LNCAP (cell line): ENCODE measurements at regions not wholly inside any gene's neighbourhood (a gene's known extent, or its start where the extent isn't known, plus 50 kb on each side); places are given as distances from the start of the nearest gene placed in this dataset.

Experiments
- TF ChIP-seq, protein P1 (sequence below): fragments of 450-650 bp; IDR thresholded peaks from 2 replicates; pipeline ENCODE4 v1.5.1; 2017; ENCODE audit warnings: mild to moderate bottlenecking

DNA sequence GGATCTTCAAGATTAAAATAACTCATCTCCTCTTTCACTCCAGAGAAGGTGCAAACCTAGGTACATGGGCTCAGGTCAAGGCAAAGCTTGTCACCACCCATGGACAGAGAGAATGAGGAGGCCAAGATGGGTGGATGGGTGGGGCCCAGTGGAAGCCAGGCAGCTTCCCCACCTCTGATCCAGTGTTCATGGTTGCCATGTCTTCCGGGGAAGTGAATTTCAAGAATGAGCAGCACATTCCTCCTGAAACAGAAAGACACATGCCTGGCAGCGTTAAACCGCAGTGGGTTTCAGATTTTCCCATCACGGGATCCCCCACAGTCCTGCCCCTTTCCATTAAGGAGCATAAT is 301.7 kb downstream of the EIPR1 start:
- TF ChIP-seq, protein P1, sequence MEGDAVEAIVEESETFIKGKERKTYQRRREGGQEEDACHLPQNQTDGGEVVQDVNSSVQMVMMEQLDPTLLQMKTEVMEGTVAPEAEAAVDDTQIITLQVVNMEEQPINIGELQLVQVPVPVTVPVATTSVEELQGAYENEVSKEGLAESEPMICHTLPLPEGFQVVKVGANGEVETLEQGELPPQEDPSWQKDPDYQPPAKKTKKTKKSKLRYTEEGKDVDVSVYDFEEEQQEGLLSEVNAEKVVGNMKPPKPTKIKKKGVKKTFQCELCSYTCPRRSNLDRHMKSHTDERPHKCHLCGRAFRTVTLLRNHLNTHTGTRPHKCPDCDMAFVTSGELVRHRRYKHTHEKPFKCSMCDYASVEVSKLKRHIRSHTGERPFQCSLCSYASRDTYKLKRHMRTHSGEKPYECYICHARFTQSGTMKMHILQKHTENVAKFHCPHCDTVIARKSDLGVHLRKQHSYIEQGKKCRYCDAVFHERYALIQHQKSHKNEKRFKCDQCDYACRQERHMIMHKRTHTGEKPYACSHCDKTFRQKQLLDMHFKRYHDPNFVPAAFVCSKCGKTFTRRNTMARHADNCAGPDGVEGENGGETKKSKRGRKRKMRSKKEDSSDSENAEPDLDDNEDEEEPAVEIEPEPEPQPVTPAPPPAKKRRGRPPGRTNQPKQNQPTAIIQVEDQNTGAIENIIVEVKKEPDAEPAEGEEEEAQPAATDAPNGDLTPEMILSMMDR, result no peak

DNA sequence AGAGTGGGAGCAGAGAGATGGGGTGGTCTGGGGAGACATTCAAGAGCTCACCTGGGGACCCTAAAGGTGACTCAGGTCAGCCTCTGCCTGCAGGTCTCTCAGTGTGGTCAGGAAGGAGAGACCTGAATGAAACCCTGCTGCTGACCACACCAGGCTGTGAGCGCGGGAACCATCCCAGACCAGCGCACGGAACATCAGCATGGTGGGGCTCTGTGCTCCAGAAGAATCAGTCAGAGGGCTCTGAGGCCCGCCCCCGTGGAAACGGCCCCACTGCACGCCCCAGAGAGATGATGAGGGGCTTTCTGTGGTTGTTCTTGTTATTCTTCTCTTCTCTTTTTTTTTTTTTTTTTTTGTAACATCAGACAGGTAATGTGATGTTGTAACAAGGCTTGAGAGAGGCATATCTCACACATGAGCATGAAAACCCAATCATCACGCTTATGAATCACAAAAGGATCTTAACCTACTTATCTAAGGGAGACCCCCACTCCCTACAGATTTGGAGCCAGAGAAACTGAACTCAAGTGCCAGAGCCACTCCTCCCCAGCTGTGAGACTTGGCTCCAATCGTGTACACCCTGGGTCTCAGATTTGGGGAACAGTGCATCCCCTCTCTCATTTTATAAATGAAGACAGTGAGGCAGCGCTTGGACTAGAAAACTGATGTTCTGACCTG is 302.2 kb downstream of the EIPR1 start:
- TF ChIP-seq, protein P1, result no peak

DNA sequence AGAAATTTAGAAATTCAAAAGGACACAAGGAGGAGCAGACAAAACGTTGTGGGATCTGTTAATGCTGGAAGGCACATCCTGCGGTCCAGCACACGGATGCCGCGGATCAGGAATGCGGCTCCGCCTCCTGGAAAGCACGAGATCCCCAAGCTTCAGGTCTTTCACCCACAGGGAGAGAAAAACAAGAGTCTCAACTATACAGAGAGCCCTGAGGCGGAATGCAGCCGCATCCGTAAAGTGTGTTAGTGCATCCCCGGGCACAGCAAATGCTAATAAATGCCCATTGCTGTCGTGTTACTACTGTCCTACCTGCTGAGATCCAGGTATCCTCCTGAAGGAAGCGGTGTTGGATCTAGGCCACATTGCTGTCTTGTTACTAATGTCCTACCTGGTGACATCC is 303.9 kb downstream of the EIPR1 start:
- TF ChIP-seq, protein P1, result no peak

DNA sequence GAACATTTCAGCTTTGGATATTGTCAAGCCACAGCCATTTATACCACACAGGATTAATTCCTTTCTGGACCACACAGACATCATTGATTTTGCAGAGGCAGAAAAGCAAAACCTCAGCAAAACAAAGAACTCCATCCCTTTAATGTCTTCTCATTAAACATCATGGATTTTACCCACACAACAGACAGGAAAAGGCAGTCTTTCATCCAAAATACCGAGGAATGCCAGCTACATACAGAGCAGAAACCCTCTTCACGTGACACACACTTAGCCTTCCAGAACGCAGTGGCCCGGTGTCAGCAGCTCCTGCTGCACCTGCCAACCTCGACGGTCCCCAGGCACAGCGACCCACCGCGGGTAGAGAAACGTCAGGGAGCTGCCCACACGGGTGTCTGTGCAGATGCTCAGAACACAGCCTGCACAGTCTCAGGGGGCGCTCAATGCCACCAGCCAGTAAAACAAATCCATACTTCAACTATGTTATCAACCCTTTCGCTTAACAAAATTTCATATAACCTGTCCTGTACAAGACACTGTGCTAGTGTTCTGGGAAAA is 304.5 kb downstream of the EIPR1 start:
- TF ChIP-seq, protein P1, result no peak

DNA sequence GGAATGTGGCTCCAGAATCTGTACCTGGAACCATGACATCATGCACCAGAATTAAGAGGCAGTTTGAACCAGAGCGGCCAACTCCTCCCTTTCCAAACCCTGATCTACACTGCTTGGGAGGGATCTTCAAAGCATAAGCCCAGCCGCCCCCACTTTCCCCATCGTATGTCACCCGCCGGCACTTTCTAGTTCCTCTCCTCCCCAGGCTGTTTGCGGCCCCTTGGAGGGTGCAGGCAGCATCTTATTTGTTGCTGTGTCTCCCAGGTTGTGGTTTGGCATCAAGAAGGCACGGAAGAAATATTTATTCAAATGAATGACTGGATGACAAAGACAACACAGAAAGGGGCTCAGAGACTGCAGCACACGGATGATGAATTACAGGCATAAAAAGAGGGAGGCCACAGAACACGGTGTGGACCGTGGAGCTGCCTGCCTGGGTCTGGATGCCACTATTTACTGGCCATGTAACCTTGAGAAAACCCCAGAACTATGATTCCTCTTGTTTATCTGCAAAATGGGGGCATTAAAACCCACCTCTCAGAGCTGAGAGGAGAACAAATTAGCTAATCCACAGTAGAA is 305.8 kb downstream of the EIPR1 start:
- TF ChIP-seq, protein P1, result no peak

DNA sequence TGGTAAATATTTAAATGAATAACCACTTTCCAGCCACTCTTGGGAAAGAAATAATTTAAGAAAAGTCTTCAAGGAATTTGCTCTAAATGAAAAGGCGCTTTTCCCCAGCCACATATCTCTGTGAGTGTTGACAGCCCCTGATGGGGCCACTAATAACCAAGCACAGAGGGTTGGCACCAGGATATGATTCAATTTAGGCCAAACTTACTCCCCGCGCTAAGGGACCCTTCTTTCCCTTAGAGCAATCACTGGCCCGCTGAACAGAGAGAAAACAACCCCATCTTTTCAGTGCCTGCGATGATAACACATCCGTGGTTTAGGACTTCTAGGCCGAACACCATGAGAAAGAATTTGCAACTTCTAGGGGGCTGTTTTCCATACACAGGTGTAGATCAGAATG is 310.8 kb downstream of the EIPR1 start:
- TF ChIP-seq, protein P1, result no peak

DNA sequence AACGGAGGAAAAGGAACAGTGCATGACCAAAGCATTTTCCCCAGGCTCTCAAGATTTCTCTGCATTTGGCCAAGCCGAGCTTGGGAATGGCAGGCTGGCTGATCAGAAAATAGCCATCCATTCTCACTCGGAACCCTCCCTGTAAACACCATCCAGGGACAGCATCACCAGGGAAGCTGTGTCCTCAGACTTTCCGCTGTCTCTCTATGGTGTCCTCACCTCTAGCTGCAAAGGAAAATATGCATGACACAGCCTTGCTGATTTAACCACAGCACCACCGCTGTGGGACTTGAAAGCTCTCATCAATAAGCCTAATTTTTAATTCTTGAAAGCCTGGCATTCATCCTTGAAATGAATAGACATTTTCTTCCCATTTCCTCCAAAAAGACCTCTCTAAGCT is 311.7 kb downstream of the EIPR1 start:
- TF ChIP-seq, protein P1, result no peak
